PC-9 (cell line): ENCODE measurements at regions not wholly inside any gene's neighbourhood (a gene's known extent, or its start where the extent isn't known, plus 50 kb on each side); places are given as distances from the start of the nearest gene placed in this dataset.

ENCODE experiments used
- EZH2 ChIP-seq: fragments of 200-600 bp; sonication (generic); IDR thresholded peaks from 2 replicates; pipeline ENCODE4 v1.8.0; 2017; ENCODE audit warnings: antibody characterized with exemption, low read depth
- TF ChIP-seq, protein P1 (sequence below): fragments of 200-600 bp; sonication (generic); conservative IDR thresholded peaks from 2 replicates; pipeline ENCODE4 v1.6.1; 2017; ENCODE audit warnings: mixed run types, antibody characterized with exemption, mild to moderate bottlenecking, moderate library complexity

- no peak for TF ChIP-seq EZH2
- TF ChIP-seq, protein P1, sequence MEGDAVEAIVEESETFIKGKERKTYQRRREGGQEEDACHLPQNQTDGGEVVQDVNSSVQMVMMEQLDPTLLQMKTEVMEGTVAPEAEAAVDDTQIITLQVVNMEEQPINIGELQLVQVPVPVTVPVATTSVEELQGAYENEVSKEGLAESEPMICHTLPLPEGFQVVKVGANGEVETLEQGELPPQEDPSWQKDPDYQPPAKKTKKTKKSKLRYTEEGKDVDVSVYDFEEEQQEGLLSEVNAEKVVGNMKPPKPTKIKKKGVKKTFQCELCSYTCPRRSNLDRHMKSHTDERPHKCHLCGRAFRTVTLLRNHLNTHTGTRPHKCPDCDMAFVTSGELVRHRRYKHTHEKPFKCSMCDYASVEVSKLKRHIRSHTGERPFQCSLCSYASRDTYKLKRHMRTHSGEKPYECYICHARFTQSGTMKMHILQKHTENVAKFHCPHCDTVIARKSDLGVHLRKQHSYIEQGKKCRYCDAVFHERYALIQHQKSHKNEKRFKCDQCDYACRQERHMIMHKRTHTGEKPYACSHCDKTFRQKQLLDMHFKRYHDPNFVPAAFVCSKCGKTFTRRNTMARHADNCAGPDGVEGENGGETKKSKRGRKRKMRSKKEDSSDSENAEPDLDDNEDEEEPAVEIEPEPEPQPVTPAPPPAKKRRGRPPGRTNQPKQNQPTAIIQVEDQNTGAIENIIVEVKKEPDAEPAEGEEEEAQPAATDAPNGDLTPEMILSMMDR, result no peak
Measured at GRCh38 chr11:37474889-37475288, 876.9 kb upstream of the RAG2 start.
